Fibroblast of villous mesenchyme (primary cell): ENCODE measurements at regions not wholly inside any gene's neighbourhood (a gene's known extent, or its start where the extent isn't known, plus 50 kb on each side); places are given as distances from the start of the nearest gene placed in this dataset.

ENCODE experiments used
- DNase-seq: peaks from one replicate; pipeline ENCODE4 v3.0.0-alpha.2; 2010; ENCODE audit warnings: low read depth
- H3K4me3 ChIP-seq: 2 replicates; pipeline ENCODE4 v1.5.1; 2011; ENCODE audit warnings: low read depth, mild to moderate bottlenecking, low read length
- CTCF ChIP-seq: IDR thresholded peaks from 2 replicates; pipeline ENCODE4 v1.5.1; 2012; ENCODE audit warnings: low read depth, mild to moderate bottlenecking, low read length; ENCODE audit not compliant: insufficient read depth

- TF ChIP-seq CTCF = no peak
- no peak for DNase-seq
- no peak overlapping the region for H3K4me3 ChIP-seq
These were observed 154.9 kb upstream of the PLEKHG7 start for GRCh38 chr12:92547906-92548305.

- no peak for TF ChIP-seq CTCF
- no peak overlapping the region for H3K4me3 ChIP-seq
- no peak for DNase-seq
These were observed 155.4 kb upstream of the PLEKHG7 start for GRCh38 chr12:92547420-92547819.

- DNase-seq = no peak
- no peak for TF ChIP-seq CTCF
- H3K4me3 ChIP-seq = no peak overlapping the region
These were observed 156.0 kb upstream of the PLEKHG7 start for GRCh38 chr12:92546635-92547348.

- no peak for TF ChIP-seq CTCF
- no peak overlapping the region for H3K4me3 ChIP-seq
These were observed 156.5 kb upstream of the PLEKHG7 start for GRCh38 chr12:92546259-92546634.

GRCh38 chr12:92544322-92544721 lies 158.5 kb upstream of the PLEKHG7 start:
- DNase-seq = no peak
- H3K4me3 ChIP-seq = no peak overlapping the region

More at GRCh38 chr12:92546259-92546634, 156.5 kb upstream of the PLEKHG7 start:
- no peak for DNase-seq

GRCh38 chr12:92543840-92544239 lies 158.9 kb upstream of the PLEKHG7 start:
- TF ChIP-seq CTCF = no peak
- no peak for DNase-seq
- no peak overlapping the region for H3K4me3 ChIP-seq

More at GRCh38 chr12:92544322-92544721, 158.5 kb upstream of the PLEKHG7 start:
- no peak for TF ChIP-seq CTCF

GRCh38 chr12:92543359-92543758 lies 159.4 kb upstream of the PLEKHG7 start:
- no peak overlapping the region for H3K4me3 ChIP-seq
- no peak for TF ChIP-seq CTCF
- DNase-seq = peak; percentile 48
